Panc1 (cell line): ENCODE measurements at regions not wholly inside any gene's neighbourhood (a gene's known extent, or its start where the extent isn't known, plus 50 kb on each side); places are given as distances from the start of the nearest gene placed in this dataset.

Experiments
- ATAC-seq: fragments of 200-7000 bp; cut with Tn5 transposase; 2 replicates; pipeline ENCODE4 v1.9.1; 2020; ENCODE audit warnings: mild to moderate bottlenecking, moderate library complexity
- BruUV-seq: library from RNA; stranded (reverse); fragments of 400-500 nt; replicated peaks from 2 replicates; lab custom pipeline; 2021; lab: Mats Ljungman, UMichigan
- CTCF ChIA-PET: fragments of 300-600 bp; sonication (Branson Sonifier 250); formaldehyde crosslinking; loops from one replicate; lab custom pipeline; 2022; ENCODE audit warnings: antibody characterized with exemption; lab: Charles Lee
- POLR2A ChIA-PET: fragments of 300-600 bp; sonication (Branson Sonifier 250); formaldehyde crosslinking; loops from one replicate; lab custom pipeline; 2022; ENCODE audit warnings: antibody characterized with exemption; lab: Charles Lee
- DNase-seq: peaks from one replicate; pipeline ENCODE4 v3.0.0-alpha.2; 2010; ENCODE audit warnings: low read depth, low spot score
- H3K27ac ChIP-seq: 2 replicates; pipeline ENCODE4 v1.5.1; 2011; ENCODE audit warnings: mild to moderate bottlenecking, low read length, inconsistent platforms
- H3K27me3 ChIP-seq: fragments of 200-500 bp; sonication (Bioruptor generic); 2 replicates; pipeline ENCODE4 v1.6.0; 2014; ENCODE audit warnings: low read length, inconsistent platforms; ENCODE audit not compliant: control insufficient read depth, insufficient read depth
- H3K36me3 ChIP-seq: fragments of 200-500 bp; sonication (Bioruptor generic); 2 replicates; pipeline ENCODE4 v1.5.1; 2014; ENCODE audit warnings: inconsistent platforms, mild to moderate bottlenecking, low read length, moderate library complexity; ENCODE audit not compliant: control insufficient read depth, insufficient read depth
- H3K4me1 ChIP-seq: 2 replicates; pipeline ENCODE4 v1.5.1; 2011; ENCODE audit warnings: inconsistent platforms, mild to moderate bottlenecking, low read length, moderate library complexity; ENCODE audit not compliant: control insufficient read depth, insufficient read depth
- H3K4me3 ChIP-seq, 2 experiments: 2 replicates each; pipeline ENCODE4 v1.5.1; 2011 to 2012; ENCODE audit warnings: low read depth in 2 of 2, low read length in 2 of 2, mild to moderate bottlenecking in 2 of 2, inconsistent platforms in 1 of 2, moderate library complexity in 1 of 2
- H3K9me3 ChIP-seq: fragments of 200-500 bp; sonication (Bioruptor generic); 2 replicates; pipeline ENCODE4 v1.5.1; 2014; ENCODE audit warnings: low read depth, mild to moderate bottlenecking, inconsistent platforms, low read length, moderate library complexity; ENCODE audit not compliant: control insufficient read depth, insufficient read depth
- CTCF ChIP-seq: fragments of 450-650 bp; IDR thresholded peaks from 2 replicates; pipeline ENCODE4 v1.5.1; 2017; ENCODE audit warnings: mild to moderate bottlenecking
- POLR2AphosphoS5 ChIP-seq: IDR thresholded peaks from 2 replicates; pipeline ENCODE4 v1.6.1; 2012; ENCODE audit warnings: mild to moderate bottlenecking, low read depth, low read length, moderate library complexity
- SIN3A ChIP-seq: IDR thresholded peaks from 2 replicates; pipeline ENCODE4 v1.6.1; 2012; ENCODE audit warnings: low read depth, mild to moderate bottlenecking, low read length, moderate library complexity, borderline replicate concordance; ENCODE audit not compliant: insufficient read depth
- TCF7L2 ChIP-seq: IDR thresholded peaks from 2 replicates; pipeline ENCODE4 v1.6.1; 2011; ENCODE audit warnings: mild to moderate bottlenecking, low read depth, low read length, inconsistent platforms
- in situ Hi-C: cut with HindIII; loops from 2 replicates; pipeline ENCODE4 v1.10.0; 2016; ENCODE audit warnings: low sequenced_read_pairs, low pct_unique_long_range_greater_than_20kb
- intact Hi-C: fragments of 100-400 bp; cut with micrococcal nuclease; formaldehyde crosslinking; loops from one replicate; pipeline ENCODE4 v1.10.0; 2022; ENCODE audit not compliant: unreplicated experiment
- TF ChIP-seq, protein P1 (sequence below), 2 experiments: IDR thresholded peaks; 2 replicates each; pipeline ENCODE4 v1.6.1; 2011 to 2012; ENCODE audit warnings: low read depth in 2 of 2, control low read depth in 1 of 2, low read length in 1 of 2, mild to moderate bottlenecking in 1 of 2, moderate library complexity in 1 of 2; ENCODE audit not compliant: insufficient read depth in 1 of 2

DNA sequence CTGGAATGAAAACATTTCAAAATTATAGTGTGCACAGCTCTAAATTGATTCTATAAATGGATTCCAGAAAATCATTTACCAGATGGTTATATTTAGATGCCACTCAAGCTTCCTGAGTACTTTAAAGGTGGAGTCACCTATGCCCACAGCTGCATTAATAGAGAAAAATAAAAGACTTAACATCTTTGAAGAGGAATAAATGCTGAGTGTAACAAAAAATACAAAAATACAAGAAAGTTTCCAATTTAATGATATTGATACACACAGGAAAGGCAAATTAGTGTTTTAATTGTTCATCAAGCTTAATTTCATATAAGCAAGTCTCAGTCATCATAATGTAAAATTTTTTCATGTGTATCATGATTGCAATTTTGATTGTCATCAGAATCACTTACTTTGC is 89.5 kb upstream of the MANEA start:
- in situ Hi-C loops (no loop called here), intact Hi-C loops (no loop called here)
- no peaks in the 10 kb centered on the region for H3K36me3 ChIP-seq

GRCh38 chr6:95489185-95489863 is 88.0 kb upstream of the MANEA start:
- H3K36me3 ChIP-seq: no peaks in the 10 kb centered on the region
- intact Hi-C loops: no loop called here
- ATAC-seq: no peak
- no peaks in the 10 kb centered on the region for H3K9me3 ChIP-seq
- no peaks in the 10 kb centered on the region for H3K4me1 ChIP-seq
- in situ Hi-C loops: no loop called here
- TF ChIP-seq SIN3A (no peak), TCF7L2 (no peak), CTCF (no peak), POLR2AphosphoS5 (no peak)
- TF ChIP-seq, protein P1, sequence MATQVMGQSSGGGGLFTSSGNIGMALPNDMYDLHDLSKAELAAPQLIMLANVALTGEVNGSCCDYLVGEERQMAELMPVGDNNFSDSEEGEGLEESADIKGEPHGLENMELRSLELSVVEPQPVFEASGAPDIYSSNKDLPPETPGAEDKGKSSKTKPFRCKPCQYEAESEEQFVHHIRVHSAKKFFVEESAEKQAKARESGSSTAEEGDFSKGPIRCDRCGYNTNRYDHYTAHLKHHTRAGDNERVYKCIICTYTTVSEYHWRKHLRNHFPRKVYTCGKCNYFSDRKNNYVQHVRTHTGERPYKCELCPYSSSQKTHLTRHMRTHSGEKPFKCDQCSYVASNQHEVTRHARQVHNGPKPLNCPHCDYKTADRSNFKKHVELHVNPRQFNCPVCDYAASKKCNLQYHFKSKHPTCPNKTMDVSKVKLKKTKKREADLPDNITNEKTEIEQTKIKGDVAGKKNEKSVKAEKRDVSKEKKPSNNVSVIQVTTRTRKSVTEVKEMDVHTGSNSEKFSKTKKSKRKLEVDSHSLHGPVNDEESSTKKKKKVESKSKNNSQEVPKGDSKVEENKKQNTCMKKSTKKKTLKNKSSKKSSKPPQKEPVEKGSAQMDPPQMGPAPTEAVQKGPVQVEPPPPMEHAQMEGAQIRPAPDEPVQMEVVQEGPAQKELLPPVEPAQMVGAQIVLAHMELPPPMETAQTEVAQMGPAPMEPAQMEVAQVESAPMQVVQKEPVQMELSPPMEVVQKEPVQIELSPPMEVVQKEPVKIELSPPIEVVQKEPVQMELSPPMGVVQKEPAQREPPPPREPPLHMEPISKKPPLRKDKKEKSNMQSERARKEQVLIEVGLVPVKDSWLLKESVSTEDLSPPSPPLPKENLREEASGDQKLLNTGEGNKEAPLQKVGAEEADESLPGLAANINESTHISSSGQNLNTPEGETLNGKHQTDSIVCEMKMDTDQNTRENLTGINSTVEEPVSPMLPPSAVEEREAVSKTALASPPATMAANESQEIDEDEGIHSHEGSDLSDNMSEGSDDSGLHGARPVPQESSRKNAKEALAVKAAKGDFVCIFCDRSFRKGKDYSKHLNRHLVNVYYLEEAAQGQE (IDR thresholded peaks at IDR 0.05; ENCODE audit: insufficient read depth in 1 of 2, low read depth in 2 of 2, low read length in 1 of 2): no peak
- no TSS peak for BruUV-seq
- ChIA-PET POLR2A (no interaction called here), CTCF (no interaction called here)
- no peak overlapping the region for H3K27ac ChIP-seq
- no peak overlapping the region for H3K4me3 ChIP-seq
- H3K27me3 ChIP-seq: no peaks in the 10 kb centered on the region
- no peak for DNase-seq

More for the DNA sequence above, 89.5 kb upstream of the MANEA start:
- Histone ChIP-seq H3K4me3 (no peak overlapping the region), H3K4me1 (no peaks in the 10 kb centered on the region), H3K9me3 (no peaks in the 10 kb centered on the region), H3K27ac (no peak overlapping the region), H3K27me3 (no peaks in the 10 kb centered on the region)
- ChIA-PET POLR2A (no interaction called here), CTCF (no interaction called here)
- no TSS peak for BruUV-seq
- DNase-seq (no peak), ATAC-seq (no peak)
- TF ChIP-seq POLR2AphosphoS5 (no peak), CTCF (no peak), SIN3A (no peak), TCF7L2 (no peak)
- TF ChIP-seq, protein P1 (IDR thresholded peaks at IDR 0.05; ENCODE audit: insufficient read depth in 1 of 2, low read depth in 2 of 2, low read length in 1 of 2): no peak
